ENCODE measurements at regions not wholly inside any gene's neighbourhood (a gene's known extent, or its start where the extent isn't known, plus 50 kb on each side); places are given as distances from the start of the nearest gene placed in this dataset.

GRCh38 chr3:70800951-70801350 lies 488.5 kb upstream of the MDFIC2 start:
- Histone ChIP-seq H3K4me3 (no peak overlapping the region), H3K4me1 (no peaks in the 10 kb centered on the region), H3K9me3 (no peaks in the 10 kb centered on the region), H3K36me3 (ENCODE audit: insufficient read depth in 1 of 2, low read depth in 1 of 2) (no peaks in the 10 kb centered on the region), H3K27ac (no peak overlapping the region), H3K27me3 (ENCODE audit: insufficient read depth in 3 of 3, low read length in 2 of 3) (no peaks in the 10 kb centered on the region)
- ATAC-seq (no peak), DNase-seq (no peak)
- TF ChIP-seq CTCF (IDR thresholded peaks at IDR 0.05): no peak
- WGBS, 3 donors: 74 to 81% (median 79%) methylated on average over 2 of the region's 2 CpGs
- intact Hi-C loops (cut with DNase I): no loop called here

- no peak for TF ChIP-seq CTCF (IDR thresholded peaks at IDR 0.05)
- no peak for DNase-seq
- H3K9me3 ChIP-seq: no peaks in the 10 kb centered on the region
- H3K4me1 ChIP-seq: no peaks in the 10 kb centered on the region
- intact Hi-C loops (cut with DNase I): no loop called here
- ATAC-seq: no peak
- no peak overlapping the region for H3K4me3 ChIP-seq
- H3K36me3 ChIP-seq (ENCODE audit: insufficient read depth in 1 of 2, low read depth in 1 of 2): no peaks in the 10 kb centered on the region
- H3K27me3 ChIP-seq (ENCODE audit: insufficient read depth in 3 of 3, low read length in 2 of 3): no peaks in the 10 kb centered on the region
- 93 to 94% (median 93%) methylated on average over 2 of the region's 2 CpGs for WGBS, 3 donors
- H3K27ac ChIP-seq: no peak overlapping the region
Measured at GRCh38 chr3:70789878-70790277, 477.4 kb upstream of the MDFIC2 start.

GRCh38 chr3:70780790-70781189 lies 468.4 kb upstream of the MDFIC2 start:
- no peak for TF ChIP-seq CTCF (IDR thresholded peaks at IDR 0.05)
- Histone ChIP-seq H3K27ac (no peak overlapping the region), H3K9me3 (no peaks in the 10 kb centered on the region), H3K27me3 (ENCODE audit: insufficient read depth in 3 of 3, low read length in 2 of 3) (no peaks in the 10 kb centered on the region), H3K4me1 (no peaks in the 10 kb centered on the region), H3K36me3 (ENCODE audit: insufficient read depth in 1 of 2, low read depth in 1 of 2) (no peaks in the 10 kb centered on the region), H3K4me3 (no peak overlapping the region)
- DNase-seq (no peak), ATAC-seq (no peak)
- intact Hi-C loops (cut with DNase I): no loop called here

- H3K27me3 ChIP-seq (ENCODE audit: insufficient read depth in 3 of 3, low read length in 2 of 3): no peaks in the 10 kb centered on the region
- H3K36me3 ChIP-seq (ENCODE audit: insufficient read depth in 1 of 2, low read depth in 1 of 2): no peaks in the 10 kb centered on the region
- H3K27ac ChIP-seq: no peak overlapping the region
- intact Hi-C loops (cut with DNase I): no loop called here
- DNase-seq (no peak), ATAC-seq (no peak)
- H3K4me3 ChIP-seq: no peak overlapping the region
- H3K9me3 ChIP-seq: no peaks in the 10 kb centered on the region
- no peak for TF ChIP-seq CTCF (IDR thresholded peaks at IDR 0.05)
- no peaks in the 10 kb centered on the region for H3K4me1 ChIP-seq
- WGBS, 3 donors: 61 to 67% (median 63%) methylated on average over 4 of the region's 4 CpGs
Measured at GRCh38 chr3:70779296-70779695, 466.9 kb upstream of the MDFIC2 start.

- intact Hi-C loops (cut with DNase I): no loop called here
- ATAC-seq: no peak
- H3K36me3 ChIP-seq (ENCODE audit: insufficient read depth in 1 of 2, low read depth in 1 of 2): no peaks in the 10 kb centered on the region
- H3K4me3 ChIP-seq: no peak overlapping the region
- H3K27me3 ChIP-seq (ENCODE audit: insufficient read depth in 3 of 3, low read length in 2 of 3): no peaks in the 10 kb centered on the region
- no peak overlapping the region for H3K27ac ChIP-seq
- no peak for TF ChIP-seq CTCF (IDR thresholded peaks at IDR 0.05)
- DNase-seq: no peak
- H3K4me1 ChIP-seq: no peaks in the 10 kb centered on the region
- 56 to 60% (median 57%) methylated on average over 2 of the region's 2 CpGs for WGBS, 3 donors
- no peaks in the 10 kb centered on the region for H3K9me3 ChIP-seq
Measured at GRCh38 chr3:70776081-70776480, 463.6 kb upstream of the MDFIC2 start.
